Upper lobe of left lung (tissue), 4 donors: ENCODE measurements at regions not wholly inside any gene's neighbourhood (a gene's known extent, or its start where the extent isn't known, plus 50 kb on each side); places are given as distances from the start of the nearest gene placed in this dataset.

Experiments used
- POLR2A ChIP-seq, 4 donors: fragments of 450-650 bp; IDR thresholded peaks; one replicate each; pipeline ENCODE4 v1.5.1; 2016 to 2017; ENCODE audit warnings: antibody characterized with exemption in 4 of 4, mild to moderate bottlenecking in 2 of 4
- POLR2AphosphoS5 ChIP-seq, 2 donors: sonication (generic); formaldehyde crosslinking; IDR thresholded peaks; one replicate each; pipeline ENCODE4 v1.5.1; 2017; ENCODE audit warnings: antibody characterized with exemption in 2 of 2
- TF ChIP-seq, protein P1 (sequence below), 6 experiments: fragments of 450-650 bp in 4 of 6; fragments of 200-600 bp in 2 of 6; sonication (generic) in 2 of 6; IDR thresholded peaks; one replicate each; pipeline ENCODE4 v1.5.1; 2016 to 2019; ENCODE audit warnings: antibody characterized with exemption in 6 of 6

DNA sequence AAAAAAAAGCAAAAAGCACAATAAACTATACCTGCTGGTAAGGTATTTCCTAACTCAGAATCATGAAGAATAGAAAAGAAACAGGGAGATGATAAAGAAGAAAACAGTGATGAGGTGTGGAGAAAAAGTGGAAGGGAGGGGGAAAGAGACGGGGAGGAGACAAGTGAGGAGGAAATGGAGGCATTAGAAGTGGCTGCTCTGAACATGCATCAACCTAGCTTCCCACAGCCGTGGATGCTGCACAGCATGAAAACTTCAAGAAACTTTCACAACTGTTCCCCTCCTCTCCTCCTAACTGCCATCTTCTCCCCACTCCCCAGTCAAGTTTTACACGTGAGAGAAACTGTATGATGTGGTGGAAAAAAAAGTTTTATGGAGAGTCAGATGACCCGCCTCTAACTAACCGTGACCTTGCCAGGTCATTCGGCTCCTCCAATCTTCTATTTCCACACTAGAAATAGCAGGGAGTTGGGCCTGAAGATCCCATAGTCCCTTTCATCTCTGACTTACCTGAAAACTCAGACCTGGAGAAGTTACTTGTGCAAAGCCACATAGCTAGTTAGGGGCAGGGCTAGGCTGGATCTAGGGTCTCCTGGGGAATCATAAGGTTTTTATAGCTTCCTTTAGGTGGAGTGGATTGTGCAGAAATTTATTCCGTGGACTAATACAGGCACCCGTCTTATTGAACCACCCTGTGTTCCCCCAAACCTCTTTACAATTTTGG, 461.9 kb downstream of the KLF5 start:
- TF ChIP-seq, protein P1, sequence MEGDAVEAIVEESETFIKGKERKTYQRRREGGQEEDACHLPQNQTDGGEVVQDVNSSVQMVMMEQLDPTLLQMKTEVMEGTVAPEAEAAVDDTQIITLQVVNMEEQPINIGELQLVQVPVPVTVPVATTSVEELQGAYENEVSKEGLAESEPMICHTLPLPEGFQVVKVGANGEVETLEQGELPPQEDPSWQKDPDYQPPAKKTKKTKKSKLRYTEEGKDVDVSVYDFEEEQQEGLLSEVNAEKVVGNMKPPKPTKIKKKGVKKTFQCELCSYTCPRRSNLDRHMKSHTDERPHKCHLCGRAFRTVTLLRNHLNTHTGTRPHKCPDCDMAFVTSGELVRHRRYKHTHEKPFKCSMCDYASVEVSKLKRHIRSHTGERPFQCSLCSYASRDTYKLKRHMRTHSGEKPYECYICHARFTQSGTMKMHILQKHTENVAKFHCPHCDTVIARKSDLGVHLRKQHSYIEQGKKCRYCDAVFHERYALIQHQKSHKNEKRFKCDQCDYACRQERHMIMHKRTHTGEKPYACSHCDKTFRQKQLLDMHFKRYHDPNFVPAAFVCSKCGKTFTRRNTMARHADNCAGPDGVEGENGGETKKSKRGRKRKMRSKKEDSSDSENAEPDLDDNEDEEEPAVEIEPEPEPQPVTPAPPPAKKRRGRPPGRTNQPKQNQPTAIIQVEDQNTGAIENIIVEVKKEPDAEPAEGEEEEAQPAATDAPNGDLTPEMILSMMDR (IDR thresholded peaks at IDR 0.05) = no peak
- TF ChIP-seq POLR2A (IDR thresholded peaks at IDR 0.05) (no peak), POLR2AphosphoS5 (IDR thresholded peaks at IDR 0.05) (no peak)
